ENCODE measurements at regions not wholly inside any gene's neighbourhood (a gene's known extent, or its start where the extent isn't known, plus 50 kb on each side); places are given as distances from the start of the nearest gene placed in this dataset.
"Not testable (repeated sequence)": the region's sequence is repeated elsewhere in the genome, so short reads cannot be mapped to it uniquely, and the experiment has no call there.

GRCh38 chr6:140002396-140003022 is 628.1 kb upstream of the CITED2 start:
- intact Hi-C loops (cut with DNase I), result no loop called here
- ATAC-seq (ENCODE audit: poor library complexity), result no peak

DNA sequence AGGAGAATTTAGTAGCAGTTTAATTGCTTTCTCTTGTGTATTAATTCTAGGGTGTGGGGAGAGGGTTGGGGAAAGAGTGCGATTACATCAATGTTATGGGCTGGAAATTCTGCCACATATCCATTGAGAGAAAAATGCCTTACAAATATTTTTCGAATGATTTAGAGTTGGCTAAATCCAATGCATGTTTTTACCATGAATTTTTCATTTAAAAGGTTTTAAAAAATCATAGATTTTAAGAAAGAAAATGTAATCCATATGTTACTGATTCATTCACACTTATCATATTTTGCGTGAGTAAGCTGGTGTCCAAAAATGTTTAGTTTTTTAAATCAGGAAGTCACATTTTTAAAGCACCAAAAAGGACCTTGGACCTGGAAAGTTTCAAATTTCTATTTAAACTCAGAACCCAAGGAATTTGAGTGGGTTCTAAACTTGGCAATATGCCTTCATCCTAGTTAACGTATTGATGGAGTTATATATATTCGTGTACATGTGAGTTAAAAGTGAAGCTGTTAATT is 627.4 kb upstream of the CITED2 start:
- no peak for ATAC-seq (ENCODE audit: poor library complexity)
- intact Hi-C loops (cut with DNase I), result no loop called here
- DNase-seq, result no peak

More at GRCh38 chr6:140002396-140003022, 628.1 kb upstream of the CITED2 start:
- DNase-seq, result no peak

GRCh38 chr6:140001005-140001404 is 626.6 kb upstream of the CITED2 start:
- no peak for ATAC-seq (ENCODE audit: poor library complexity)
- DNase-seq, result no peak
- intact Hi-C loops (cut with DNase I), result no loop called here

- DNase-seq; intact Hi-C loops (cut with DNase I); ATAC-seq (ENCODE audit: poor library complexity): not testable (repeated sequence)
These were observed 625.2 kb upstream of the CITED2 start for GRCh38 chr6:139999661-140000060.

GRCh38 chr6:139998478-139998877 is 624.0 kb upstream of the CITED2 start:
- intact Hi-C loops (cut with DNase I); ATAC-seq (ENCODE audit: poor library complexity); DNase-seq: not testable (repeated sequence)

GRCh38 chr6:139996253-139996834 is 621.9 kb upstream of the CITED2 start:
- intact Hi-C loops (cut with DNase I), result no loop called here
- no peak for DNase-seq
- peak; percentile 46 for ATAC-seq (ENCODE audit: poor library complexity)

- intact Hi-C loops (cut with DNase I), result no loop called here
- DNase-seq, result no peak
- ATAC-seq (ENCODE audit: poor library complexity), result no peak
These were observed 620.5 kb upstream of the CITED2 start for GRCh38 chr6:139994998-139995397.

DNA sequence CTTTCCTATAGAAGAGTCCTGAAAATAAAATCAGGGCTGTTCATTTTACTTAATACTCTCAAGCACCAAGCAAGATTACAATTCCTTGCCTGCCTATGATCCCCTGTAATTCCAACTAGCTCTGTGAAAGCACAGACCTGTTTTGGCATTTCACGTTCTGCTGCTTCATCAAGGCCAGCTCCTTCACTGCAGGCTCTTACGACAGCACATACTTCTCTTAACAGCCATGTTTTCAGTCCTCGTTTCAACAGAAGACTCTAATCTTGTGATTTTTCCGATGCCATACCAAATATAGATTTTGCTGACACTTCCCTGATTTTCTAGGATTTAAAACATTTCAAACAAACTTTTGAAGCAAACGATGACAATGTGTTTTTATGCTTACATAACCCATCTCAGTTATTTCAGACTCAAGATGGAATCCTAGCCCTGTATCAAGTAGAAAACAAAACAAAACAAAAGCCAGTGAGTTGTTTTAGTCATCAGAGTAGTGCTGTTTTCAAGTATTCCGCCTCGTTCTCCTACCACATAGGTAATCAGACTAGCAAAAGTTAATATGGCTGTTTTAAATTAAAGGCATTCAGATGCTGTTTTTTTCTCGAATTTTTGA is 616.5 kb upstream of the CITED2 start:
- intact Hi-C loops (cut with DNase I), result no loop called here
- peak; percentile 78 for ATAC-seq (ENCODE audit: poor library complexity)
- DNase-seq, result no peak

DNA sequence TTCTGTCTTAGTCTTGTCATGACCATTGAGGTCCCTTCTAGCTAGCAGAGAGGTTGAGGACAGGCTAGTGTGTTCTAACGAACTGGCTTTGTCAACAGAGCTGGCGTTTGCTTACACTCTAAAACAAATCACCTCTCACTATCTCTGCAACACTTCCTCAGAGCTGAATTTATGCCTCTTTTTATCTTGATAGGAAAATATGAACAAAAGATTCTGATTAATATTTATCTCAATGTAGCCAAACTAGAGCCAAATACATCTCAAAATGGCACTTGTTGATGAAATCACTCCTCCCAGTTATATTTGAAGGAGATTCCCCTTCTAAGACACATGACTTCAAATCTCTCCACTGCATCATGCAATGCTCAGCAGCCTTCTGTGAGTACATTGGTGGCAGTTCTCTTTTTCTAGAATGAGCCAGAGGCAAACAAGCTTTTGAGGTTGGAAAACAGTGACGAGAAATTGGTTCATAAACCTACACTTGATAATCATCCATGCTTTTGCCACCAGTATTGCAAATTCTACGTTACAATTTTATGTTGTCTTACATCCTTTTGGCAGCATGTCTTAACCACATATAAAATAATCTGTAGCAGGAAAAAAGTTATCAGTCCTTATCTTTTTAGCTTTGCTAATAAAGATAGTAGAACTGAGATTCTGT is 615.7 kb upstream of the CITED2 start:
- DNase-seq, result no peak
- intact Hi-C loops (cut with DNase I), result no loop called here
- ATAC-seq (ENCODE audit: poor library complexity), result peak; percentile 43

- intact Hi-C loops (cut with DNase I), result no loop called here
- DNase-seq (no peak), ATAC-seq (ENCODE audit: poor library complexity) (no peak)
These were observed 614.2 kb upstream of the CITED2 start for GRCh38 chr6:139988685-139989084.

DNA sequence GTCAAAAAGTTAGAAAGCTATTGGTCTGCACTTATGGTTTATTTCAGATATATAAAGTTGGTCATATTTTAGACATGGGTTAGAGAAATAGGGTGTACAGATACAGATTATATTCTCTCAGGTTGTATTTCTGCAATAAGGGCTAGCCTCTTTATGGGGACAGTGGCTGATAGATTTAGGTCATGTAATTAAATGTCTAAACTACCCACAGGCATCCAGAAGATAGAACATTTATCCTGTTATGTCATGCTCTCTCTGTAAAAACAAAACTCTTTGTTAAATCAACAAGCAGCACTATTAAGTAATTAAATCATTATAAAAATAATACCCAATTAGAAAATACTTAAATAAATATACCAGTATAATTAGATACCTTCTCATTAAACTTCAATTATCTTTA is 612.6 kb upstream of the CITED2 start:
- ATAC-seq (ENCODE audit: poor library complexity), result no peak
- DNase-seq, result no peak
- intact Hi-C loops (cut with DNase I), result no loop called here

DNA sequence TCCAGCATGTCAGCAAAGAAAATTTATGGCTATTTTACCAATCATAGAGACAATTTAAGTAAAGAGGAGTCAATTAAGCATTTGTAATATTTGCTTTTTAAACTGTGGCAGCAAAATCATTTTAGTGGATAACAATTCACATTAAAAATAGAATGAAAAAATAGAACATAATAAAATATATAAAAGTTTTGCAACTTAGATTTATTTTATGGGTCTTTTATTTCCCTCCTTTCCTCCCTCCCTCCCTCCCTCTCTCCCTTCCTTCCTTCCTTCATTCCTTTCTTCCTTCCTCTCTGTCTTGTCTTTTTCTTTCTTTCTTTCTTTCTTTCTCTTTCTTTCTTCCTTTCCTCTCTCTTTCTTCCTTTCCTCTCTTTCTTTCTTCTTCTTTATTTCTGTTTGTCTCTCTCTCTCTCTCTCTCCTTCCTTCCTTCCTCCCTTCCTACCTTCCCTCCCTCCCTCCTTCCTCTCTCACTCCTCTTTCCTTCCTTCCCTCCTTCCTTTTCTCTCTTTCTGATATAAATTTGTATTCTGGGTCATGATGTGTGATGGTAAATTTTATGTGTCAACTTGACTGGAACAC is 610.9 kb upstream of the CITED2 start:
- ATAC-seq (ENCODE audit: poor library complexity) (no peak), DNase-seq (no peak)
- intact Hi-C loops (cut with DNase I), result no loop called here

- no peak for DNase-seq
- intact Hi-C loops (cut with DNase I), result no loop called here
- no peak for ATAC-seq (ENCODE audit: poor library complexity)
These were observed 609.9 kb upstream of the CITED2 start for GRCh38 chr6:139984317-139984716.

DNA sequence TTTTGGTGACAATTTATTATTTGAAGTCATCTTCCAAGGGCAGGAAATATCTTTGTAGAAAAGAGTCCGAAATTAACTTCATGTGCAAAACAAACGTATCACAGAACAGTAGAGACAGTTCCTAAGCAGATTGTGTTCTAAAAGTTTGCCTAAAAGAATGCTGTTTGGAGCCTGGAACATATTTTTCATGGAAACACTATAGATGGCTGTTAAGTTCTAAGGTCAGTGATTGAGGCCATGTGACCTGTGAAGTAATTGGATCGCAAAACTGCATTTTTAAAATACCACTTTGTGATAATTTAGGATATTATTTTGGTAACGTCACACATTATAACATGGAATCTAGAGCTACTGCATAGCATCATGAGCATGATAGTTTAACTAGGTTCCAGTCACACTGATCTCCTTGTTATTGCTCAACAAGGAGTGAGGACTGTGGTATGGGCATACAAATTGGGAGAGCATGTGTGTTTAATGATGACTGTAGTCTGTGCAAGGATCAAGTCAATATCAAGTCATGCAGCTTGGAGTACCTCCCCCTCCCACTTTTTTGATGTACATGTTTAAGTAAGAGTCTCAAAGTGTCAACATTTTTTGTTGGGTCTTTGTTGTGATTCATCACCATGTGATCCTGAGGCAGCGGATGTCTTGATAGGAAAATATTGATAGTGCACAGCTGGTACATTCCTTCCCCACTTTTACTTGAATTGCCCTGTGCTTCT is 609.3 kb upstream of the CITED2 start:
- intact Hi-C loops (cut with DNase I), result no loop called here
- DNase-seq (no peak), ATAC-seq (ENCODE audit: poor library complexity) (no peak)

- ATAC-seq (ENCODE audit: poor library complexity) (peak; percentile 12), DNase-seq (no peak)
- intact Hi-C loops (cut with DNase I), result no loop called here
These were observed 608.3 kb upstream of the CITED2 start for GRCh38 chr6:139982652-139983295.

GRCh38 chr6:139982195-139982594 is 607.7 kb upstream of the CITED2 start:
- DNase-seq, result no peak
- intact Hi-C loops (cut with DNase I), result no loop called here
- no peak for ATAC-seq (ENCODE audit: poor library complexity)

DNA sequence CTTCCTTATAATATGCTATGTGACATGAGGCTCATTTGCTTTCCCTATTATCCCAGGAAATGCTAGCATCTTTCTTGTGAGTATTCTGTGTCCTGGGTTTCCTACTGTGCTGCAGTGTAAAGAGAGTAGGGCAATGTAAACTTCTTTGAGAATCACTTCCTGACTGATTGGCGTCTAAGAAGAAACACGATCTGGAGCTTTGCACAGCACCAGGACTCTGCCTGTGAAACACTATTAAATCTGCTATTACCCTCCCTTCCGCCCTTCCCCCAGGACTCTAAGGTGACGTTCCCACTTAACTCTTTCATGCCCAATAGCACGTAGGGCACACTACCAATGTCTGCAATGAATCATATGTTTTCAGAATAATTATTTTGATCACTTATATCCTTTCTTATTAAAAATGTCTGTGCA is 607.3 kb upstream of the CITED2 start:
- intact Hi-C loops (cut with DNase I), result no loop called here
- DNase-seq (no peak), ATAC-seq (ENCODE audit: poor library complexity) (peak; percentile 49)

- ATAC-seq (ENCODE audit: poor library complexity) (no peak), DNase-seq (no peak)
- intact Hi-C loops (cut with DNase I), result no loop called here
These were observed 606.7 kb upstream of the CITED2 start for GRCh38 chr6:139981066-139981624.
